ENCODE measurements at regions not wholly inside any gene's neighbourhood (a gene's known extent, or its start where the extent isn't known, plus 50 kb on each side); places are given as distances from the start of the nearest gene placed in this dataset.

DNA sequence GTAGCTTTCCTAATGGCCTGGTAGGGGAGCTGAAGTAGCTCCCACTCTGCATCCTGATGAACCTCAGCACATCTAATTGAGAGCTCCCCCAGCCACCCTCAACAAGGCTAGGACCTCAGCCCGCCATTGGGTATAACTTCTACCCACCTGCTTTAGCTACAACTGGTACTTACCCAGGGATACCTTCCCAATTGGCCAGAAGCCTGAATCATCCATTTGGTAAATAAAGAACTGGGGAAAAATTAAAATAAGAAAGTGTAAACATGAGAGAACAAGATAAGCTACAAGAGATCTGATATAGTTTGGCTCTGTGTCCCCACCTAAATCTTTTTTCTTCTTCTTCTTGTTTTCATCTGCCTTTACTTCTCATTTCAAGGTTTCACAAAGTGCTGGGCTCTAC lies 372.0 kb downstream of the CMPK2 start (continued):
- TF ChIP-seq, protein P1, sequence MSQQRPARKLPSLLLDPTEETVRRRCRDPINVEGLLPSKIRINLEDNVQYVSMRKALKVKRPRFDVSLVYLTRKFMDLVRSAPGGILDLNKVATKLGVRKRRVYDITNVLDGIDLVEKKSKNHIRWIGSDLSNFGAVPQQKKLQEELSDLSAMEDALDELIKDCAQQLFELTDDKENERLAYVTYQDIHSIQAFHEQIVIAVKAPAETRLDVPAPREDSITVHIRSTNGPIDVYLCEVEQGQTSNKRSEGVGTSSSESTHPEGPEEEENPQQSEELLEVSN (IDR thresholded peaks at IDR 0.05) = no peak
- no peak for TF ChIP-seq CBX5 (IDR thresholded peaks at IDR 0.05; ENCODE audit: low read depth, low read length)
- TF ChIP-seq, protein P2, sequence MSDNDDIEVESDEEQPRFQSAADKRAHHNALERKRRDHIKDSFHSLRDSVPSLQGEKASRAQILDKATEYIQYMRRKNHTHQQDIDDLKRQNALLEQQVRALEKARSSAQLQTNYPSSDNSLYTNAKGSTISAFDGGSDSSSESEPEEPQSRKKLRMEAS (IDR thresholded peaks at IDR 0.05) = no peak
- no peak for TF ChIP-seq KDM4A (IDR thresholded peaks at IDR 0.05; ENCODE audit: low read depth, low read length, severe bottlenecking)
- TF ChIP-seq, protein P3, sequence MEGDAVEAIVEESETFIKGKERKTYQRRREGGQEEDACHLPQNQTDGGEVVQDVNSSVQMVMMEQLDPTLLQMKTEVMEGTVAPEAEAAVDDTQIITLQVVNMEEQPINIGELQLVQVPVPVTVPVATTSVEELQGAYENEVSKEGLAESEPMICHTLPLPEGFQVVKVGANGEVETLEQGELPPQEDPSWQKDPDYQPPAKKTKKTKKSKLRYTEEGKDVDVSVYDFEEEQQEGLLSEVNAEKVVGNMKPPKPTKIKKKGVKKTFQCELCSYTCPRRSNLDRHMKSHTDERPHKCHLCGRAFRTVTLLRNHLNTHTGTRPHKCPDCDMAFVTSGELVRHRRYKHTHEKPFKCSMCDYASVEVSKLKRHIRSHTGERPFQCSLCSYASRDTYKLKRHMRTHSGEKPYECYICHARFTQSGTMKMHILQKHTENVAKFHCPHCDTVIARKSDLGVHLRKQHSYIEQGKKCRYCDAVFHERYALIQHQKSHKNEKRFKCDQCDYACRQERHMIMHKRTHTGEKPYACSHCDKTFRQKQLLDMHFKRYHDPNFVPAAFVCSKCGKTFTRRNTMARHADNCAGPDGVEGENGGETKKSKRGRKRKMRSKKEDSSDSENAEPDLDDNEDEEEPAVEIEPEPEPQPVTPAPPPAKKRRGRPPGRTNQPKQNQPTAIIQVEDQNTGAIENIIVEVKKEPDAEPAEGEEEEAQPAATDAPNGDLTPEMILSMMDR (IDR thresholded peaks at IDR 0.05; ENCODE audit: control extremely low read depth in 1 of 3, insufficient read depth in 1 of 3, low read depth in 1 of 3, low read length in 3 of 3) = no peak

Measured in H1 (cell line).